K562 (cell line): ENCODE measurements at regions not wholly inside any gene's neighbourhood (a gene's known extent, or its start where the extent isn't known, plus 50 kb on each side); places are given as distances from the start of the nearest gene placed in this dataset.

ENCODE experiments used
- FOXJ2 ChIP-seq: fragments of 200-800 bp; sonication (Bioruptor generic); IDR thresholded peaks from 2 replicates; pipeline ENCODE4 v1.6.1; 2016; ENCODE audit warnings: missing genetic modification characterization, missing compliant biosample characterization
- ILF3 ChIP-seq: fragments of 450-650 bp; IDR thresholded peaks from 2 replicates; pipeline ENCODE4 v1.6.1; 2018; ENCODE audit warnings: antibody characterized with exemption, mild to moderate bottlenecking, moderate library complexity, borderline replicate concordance
- PHTF2 ChIP-seq: fragments of 250-450 bp; sonication (Bioruptor Pico); IDR thresholded peaks from 2 replicates; pipeline ENCODE4 v1.5.0; 2021; ENCODE audit warnings: mild to moderate bottlenecking
- PPARD ChIP-seq: fragments of 250-450 bp; sonication (Bioruptor Pico); IDR thresholded peaks from 2 replicates; pipeline ENCODE4 v1.8.0; 2022; ENCODE audit warnings: inconsistent platforms, mild to moderate bottlenecking, moderate library complexity
- RBM25 ChIP-seq: fragments of 200-400 bp; formaldehyde crosslinking; IDR thresholded peaks from 2 replicates; pipeline ENCODE4 v1.6.1; 2018; ENCODE audit warnings: low read length, low read depth, moderate library complexity; ENCODE audit not compliant: severe bottlenecking
- TCF7 ChIP-seq: sonication (generic); IDR thresholded peaks from 2 replicates; pipeline ENCODE4 v1.6.1; 2016; ENCODE audit warnings: antibody characterized with exemption, borderline replicate concordance
- TCFL5 ChIP-seq: fragments of 250-450 bp; sonication (Bioruptor Pico); conservative IDR thresholded peaks from 2 replicates; pipeline ENCODE4 v1.6.1; 2021; ENCODE audit warnings: mild to moderate bottlenecking, moderate library complexity, matching md5 sums
- ZBTB7A ChIP-seq: IDR thresholded peaks from 2 replicates; pipeline ENCODE4 v1.6.1; 2011; ENCODE audit warnings: low read depth, mild to moderate bottlenecking, low read length, moderate library complexity, borderline replicate concordance; ENCODE audit not compliant: control insufficient read depth
- ZKSCAN3 ChIP-seq: fragments of 250-450 bp; sonication (Bioruptor Pico); IDR thresholded peaks from 2 replicates; pipeline ENCODE4 v1.4.0; 2020
- ZNF134 ChIP-seq: fragments of 250-450 bp; sonication (Bioruptor Pico); conservative IDR thresholded peaks from 2 replicates; pipeline ENCODE4 v1.4.0; 2020
- ZNF384 ChIP-seq: IDR thresholded peaks from 2 replicates; pipeline ENCODE4 v1.6.1; 2012; ENCODE audit warnings: low read depth, low read length, improper control_type of control experiment
- ZNF57 ChIP-seq: fragments of 450-650 bp; formaldehyde crosslinking; IDR thresholded peaks from 2 replicates; pipeline ENCODE4 v1.4.0; 2020; ENCODE audit warnings: mild to moderate bottlenecking, moderate library complexity
- ZNF586 ChIP-seq: fragments of 450-650 bp; formaldehyde crosslinking; conservative IDR thresholded peaks from 2 replicates; pipeline ENCODE4 v1.4.0; 2020; ENCODE audit warnings: mild to moderate bottlenecking, moderate library complexity
- TF ChIP-seq, protein P1 (sequence below): fragments of 450-650 bp; formaldehyde crosslinking; IDR thresholded peaks from 2 replicates; pipeline ENCODE4 v1.4.0; 2020; ENCODE audit warnings: mild to moderate bottlenecking, moderate library complexity
- TF ChIP-seq, protein P2 (sequence below): fragments of 450-650 bp; formaldehyde crosslinking; IDR thresholded peaks from 2 replicates; pipeline ENCODE4 v1.4.0; 2020; ENCODE audit warnings: mild to moderate bottlenecking, moderate library complexity
- TF ChIP-seq, protein P3 (sequence below), 3 experiments: fragments of 200-800 bp in 1 of 3; sonication (Bioruptor generic) in 1 of 3; sonication (generic) in 1 of 3; formaldehyde crosslinking in 1 of 3; IDR thresholded peaks; 2 replicates each; pipeline versions ENCODE4 v1.6.1 to v1.8.0; 2016 to 2022; ENCODE audit warnings: mild to moderate bottlenecking in 2 of 3, missing compliant biosample characterization in 2 of 3, missing genetic modification characterization in 2 of 3, missing genetic modification reagents in 1 of 3
- TF ChIP-seq, protein P4 (sequence below): sonication (generic); formaldehyde crosslinking; IDR thresholded peaks from 2 replicates; pipeline ENCODE4 v1.8.0; 2022; ENCODE audit warnings: mild to moderate bottlenecking, missing genetic modification reagents
- TF ChIP-seq, protein P5 (sequence below): fragments of 250-450 bp; sonication (Bioruptor Pico); IDR thresholded peaks from 2 replicates; pipeline ENCODE4 v1.9.0; 2021; ENCODE audit warnings: mild to moderate bottlenecking, inconsistent platforms
- TF ChIP-seq, protein P6 (sequence below): fragments of 250-450 bp; sonication (Bioruptor Pico); IDR thresholded peaks from 2 replicates; pipeline ENCODE4 v1.8.0; 2022; ENCODE audit warnings: inconsistent platforms, mild to moderate bottlenecking, moderate library complexity, borderline replicate concordance

DNA sequence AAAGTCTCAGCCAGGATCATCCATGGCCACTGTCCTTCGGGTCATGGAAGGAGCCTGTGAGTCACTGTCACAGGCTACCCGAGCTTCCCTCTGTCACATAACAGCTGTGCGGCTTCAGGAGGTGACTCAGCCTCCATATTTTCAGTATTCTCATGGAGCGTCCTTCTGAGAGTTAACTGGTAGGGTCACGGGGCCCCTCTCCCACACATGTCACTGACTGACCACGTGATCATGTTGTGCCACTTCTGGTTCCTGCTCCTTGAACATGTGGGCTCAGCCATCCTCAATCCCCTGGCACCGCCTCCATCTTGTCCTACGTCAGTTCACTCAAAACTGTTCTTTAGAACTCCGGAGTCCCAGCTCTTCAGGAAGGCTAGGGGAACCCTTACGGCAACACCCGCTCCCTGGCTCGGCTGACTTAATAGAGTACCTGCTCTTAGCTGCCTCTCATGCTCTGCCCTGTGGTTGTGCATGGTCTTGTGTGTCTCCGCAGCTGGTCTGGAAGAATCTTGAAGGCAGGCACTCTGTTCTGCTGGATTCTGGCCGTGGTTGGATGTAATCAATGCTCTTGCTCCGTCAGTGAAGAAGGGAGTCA is 182.8 kb downstream of the ICE1 start (continued):
- TF ChIP-seq ZNF384 (no peak), TCFL5 (CRISPR knock-in tag) (no peak), RBM25 (no peak), FOXJ2 (tag) (no peak), PHTF2 (CRISPR knock-in tag) (no peak), ZKSCAN3 (CRISPR knock-in tag) (no peak), PPARD (no peak), ZNF586 (CRISPR knock-in tag) (no peak), ZNF134 (CRISPR knock-in tag) (no peak), ILF3 (no peak), TCF7 (no peak), ZNF57 (0 out of 2 replicates have a peak, but pooled peaks have one; percentile 25), ZBTB7A (no peak)
- TF ChIP-seq, protein P1, sequence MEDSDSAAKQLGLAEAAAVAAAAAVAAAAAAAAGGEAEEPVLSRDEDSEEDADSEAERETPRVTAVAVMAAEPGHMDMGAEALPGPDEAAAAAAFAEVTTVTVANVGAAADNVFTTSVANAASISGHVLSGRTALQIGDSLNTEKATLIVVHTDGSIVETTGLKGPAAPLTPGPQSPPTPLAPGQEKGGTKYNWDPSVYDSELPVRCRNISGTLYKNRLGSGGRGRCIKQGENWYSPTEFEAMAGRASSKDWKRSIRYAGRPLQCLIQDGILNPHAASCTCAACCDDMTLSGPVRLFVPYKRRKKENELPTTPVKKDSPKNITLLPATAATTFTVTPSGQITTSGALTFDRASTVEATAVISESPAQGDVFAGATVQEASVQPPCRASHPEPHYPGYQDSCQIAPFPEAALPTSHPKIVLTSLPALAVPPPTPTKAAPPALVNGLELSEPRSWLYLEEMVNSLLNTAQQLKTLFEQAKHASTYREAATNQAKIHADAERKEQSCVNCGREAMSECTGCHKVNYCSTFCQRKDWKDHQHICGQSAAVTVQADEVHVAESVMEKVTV (CRISPR knock-in tag), result no peak
- TF ChIP-seq, protein P2, sequence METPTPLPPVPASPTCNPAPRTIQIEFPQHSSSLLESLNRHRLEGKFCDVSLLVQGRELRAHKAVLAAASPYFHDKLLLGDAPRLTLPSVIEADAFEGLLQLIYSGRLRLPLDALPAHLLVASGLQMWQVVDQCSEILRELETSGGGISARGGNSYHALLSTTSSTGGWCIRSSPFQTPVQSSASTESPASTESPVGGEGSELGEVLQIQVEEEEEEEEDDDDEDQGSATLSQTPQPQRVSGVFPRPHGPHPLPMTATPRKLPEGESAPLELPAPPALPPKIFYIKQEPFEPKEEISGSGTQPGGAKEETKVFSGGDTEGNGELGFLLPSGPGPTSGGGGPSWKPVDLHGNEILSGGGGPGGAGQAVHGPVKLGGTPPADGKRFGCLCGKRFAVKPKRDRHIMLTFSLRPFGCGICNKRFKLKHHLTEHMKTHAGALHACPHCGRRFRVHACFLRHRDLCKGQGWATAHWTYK (CRISPR knock-in tag), result 0 out of 2 replicates have a peak, but pooled peaks have one; percentile 33
- TF ChIP-seq, protein P3, sequence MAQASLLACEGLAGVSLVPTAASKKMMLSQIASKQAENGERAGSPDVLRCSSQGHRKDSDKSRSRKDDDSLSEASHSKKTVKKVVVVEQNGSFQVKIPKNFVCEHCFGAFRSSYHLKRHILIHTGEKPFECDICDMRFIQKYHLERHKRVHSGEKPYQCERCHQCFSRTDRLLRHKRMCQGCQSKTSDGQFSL (CRISPR knock-in tag; IDR thresholded peaks at IDR 0.05), result no peak
- TF ChIP-seq, protein P3 (tag; IDR thresholded peaks at IDR 0.05), result no peak
- TF ChIP-seq, protein P4, sequence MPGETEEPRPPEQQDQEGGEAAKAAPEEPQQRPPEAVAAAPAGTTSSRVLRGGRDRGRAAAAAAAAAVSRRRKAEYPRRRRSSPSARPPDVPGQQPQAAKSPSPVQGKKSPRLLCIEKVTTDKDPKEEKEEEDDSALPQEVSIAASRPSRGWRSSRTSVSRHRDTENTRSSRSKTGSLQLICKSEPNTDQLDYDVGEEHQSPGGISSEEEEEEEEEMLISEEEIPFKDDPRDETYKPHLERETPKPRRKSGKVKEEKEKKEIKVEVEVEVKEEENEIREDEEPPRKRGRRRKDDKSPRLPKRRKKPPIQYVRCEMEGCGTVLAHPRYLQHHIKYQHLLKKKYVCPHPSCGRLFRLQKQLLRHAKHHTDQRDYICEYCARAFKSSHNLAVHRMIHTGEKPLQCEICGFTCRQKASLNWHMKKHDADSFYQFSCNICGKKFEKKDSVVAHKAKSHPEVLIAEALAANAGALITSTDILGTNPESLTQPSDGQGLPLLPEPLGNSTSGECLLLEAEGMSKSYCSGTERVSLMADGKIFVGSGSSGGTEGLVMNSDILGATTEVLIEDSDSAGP, result no peak
- TF ChIP-seq, protein P5, sequence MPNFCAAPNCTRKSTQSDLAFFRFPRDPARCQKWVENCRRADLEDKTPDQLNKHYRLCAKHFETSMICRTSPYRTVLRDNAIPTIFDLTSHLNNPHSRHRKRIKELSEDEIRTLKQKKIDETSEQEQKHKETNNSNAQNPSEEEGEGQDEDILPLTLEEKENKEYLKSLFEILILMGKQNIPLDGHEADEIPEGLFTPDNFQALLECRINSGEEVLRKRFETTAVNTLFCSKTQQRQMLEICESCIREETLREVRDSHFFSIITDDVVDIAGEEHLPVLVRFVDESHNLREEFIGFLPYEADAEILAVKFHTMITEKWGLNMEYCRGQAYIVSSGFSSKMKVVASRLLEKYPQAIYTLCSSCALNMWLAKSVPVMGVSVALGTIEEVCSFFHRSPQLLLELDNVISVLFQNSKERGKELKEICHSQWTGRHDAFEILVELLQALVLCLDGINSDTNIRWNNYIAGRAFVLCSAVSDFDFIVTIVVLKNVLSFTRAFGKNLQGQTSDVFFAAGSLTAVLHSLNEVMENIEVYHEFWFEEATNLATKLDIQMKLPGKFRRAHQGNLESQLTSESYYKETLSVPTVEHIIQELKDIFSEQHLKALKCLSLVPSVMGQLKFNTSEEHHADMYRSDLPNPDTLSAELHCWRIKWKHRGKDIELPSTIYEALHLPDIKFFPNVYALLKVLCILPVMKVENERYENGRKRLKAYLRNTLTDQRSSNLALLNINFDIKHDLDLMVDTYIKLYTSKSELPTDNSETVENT (CRISPR knock-in tag), result no peak
- TF ChIP-seq, protein P6, sequence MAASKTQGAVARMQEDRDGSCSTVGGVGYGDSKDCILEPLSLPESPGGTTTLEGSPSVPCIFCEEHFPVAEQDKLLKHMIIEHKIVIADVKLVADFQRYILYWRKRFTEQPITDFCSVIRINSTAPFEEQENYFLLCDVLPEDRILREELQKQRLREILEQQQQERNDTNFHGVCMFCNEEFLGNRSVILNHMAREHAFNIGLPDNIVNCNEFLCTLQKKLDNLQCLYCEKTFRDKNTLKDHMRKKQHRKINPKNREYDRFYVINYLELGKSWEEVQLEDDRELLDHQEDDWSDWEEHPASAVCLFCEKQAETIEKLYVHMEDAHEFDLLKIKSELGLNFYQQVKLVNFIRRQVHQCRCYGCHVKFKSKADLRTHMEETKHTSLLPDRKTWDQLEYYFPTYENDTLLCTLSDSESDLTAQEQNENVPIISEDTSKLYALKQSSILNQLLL (CRISPR knock-in tag), result no peak
